GM10248 (cell line): ENCODE measurements at regions not wholly inside any gene's neighbourhood (a gene's known extent, or its start where the extent isn't known, plus 50 kb on each side); places are given as distances from the start of the nearest gene placed in this dataset.

Experiments
- CTCF ChIA-PET: fragments of 300-600 bp; sonication (Branson Sonifier 250); formaldehyde crosslinking; extraction: SDS; loops from one replicate; lab custom pipeline; 2021; ENCODE audit warnings: antibody characterized with exemption; lab: Yijun Ruan, JAX
- POLR2A ChIA-PET: fragments of 350-650 bp; sonication (Branson Sonifier 250); formaldehyde crosslinking; extraction: SDS; loops from one replicate; lab custom pipeline; 2020; ENCODE audit warnings: antibody characterized with exemption; lab: Yijun Ruan, JAX
- DNase-seq: peaks from one replicate; pipeline ENCODE4 v3.0.0; 2012; ENCODE audit errors: extremely low spot score
- CTCF ChIP-seq: IDR thresholded peaks from 2 replicates; pipeline ENCODE4 v1.5.1; 2012; ENCODE audit warnings: mild to moderate bottlenecking, low read depth; ENCODE audit errors: extremely low read depth, missing control alignments, control extremely low read depth

DNA sequence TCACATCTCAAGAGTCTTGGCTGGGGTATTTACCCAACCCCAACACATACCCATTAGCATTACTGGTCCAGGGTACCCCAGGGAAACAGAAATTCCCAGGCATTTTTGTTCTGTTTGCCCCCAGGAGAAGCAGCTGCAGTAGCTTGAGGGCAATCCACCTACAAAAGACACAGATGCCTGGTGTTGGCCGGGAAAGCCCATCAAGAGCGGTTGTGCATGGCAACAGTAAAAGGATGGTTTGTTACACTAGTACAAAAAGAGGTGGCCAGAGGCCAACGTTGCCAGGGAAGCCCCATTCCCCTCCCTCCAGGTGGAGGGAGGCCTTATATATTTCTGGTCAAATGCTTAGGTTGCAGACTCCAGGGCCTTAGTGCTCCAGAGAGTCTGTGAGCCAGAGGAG is 637.8 kb downstream of the BCOR start:
- no peak for TF ChIP-seq CTCF
- ChIA-PET CTCF (no interaction called here), POLR2A (no interaction called here)
- DNase-seq, result no peak

DNA sequence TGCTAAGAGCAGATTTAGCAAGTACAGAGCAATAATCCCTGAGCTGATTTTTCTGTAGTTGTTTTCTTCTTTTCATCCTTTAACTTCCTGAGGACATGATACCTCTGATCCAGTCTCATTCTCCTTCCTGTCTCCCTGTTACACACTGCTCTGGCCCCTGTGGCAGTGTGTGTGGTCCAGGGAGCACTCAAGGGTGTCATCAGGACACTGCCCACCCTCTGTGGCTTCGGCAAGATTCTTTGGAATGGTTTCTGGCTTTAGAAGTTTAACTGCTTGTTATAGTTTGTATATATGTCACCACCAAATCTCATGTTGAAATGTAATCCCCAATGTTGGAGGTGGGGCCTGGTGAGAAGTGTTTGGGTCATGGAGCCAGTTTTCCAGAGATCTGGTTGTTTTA is 637.3 kb downstream of the BCOR start:
- no peak for DNase-seq

DNA sequence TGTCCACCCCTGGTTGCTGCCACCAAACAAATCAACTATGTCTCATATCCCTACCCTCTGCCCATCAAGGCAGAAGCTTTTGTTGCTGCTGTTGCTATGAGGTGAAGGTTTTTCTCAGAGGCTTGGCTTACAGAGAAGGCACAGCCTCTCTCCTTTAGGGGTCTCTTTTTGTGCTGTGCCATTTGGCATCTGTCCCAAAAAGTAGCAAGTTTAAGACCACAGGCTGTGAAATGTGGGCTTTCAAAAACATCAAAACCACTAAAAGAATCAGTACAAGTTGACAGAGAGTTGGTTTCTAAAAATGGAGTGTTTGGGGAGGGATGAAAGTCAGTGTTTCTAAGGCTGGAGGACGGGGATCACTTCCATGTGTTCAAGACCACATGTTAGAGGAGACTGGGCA is 634.9 kb downstream of the BCOR start:
- no peak for TF ChIP-seq CTCF
- ChIA-PET CTCF (no interaction called here), POLR2A (no interaction called here)
- DNase-seq, result no peak

More for the DNA sequence above, 637.3 kb downstream of the BCOR start:
- no peak for TF ChIP-seq CTCF
- ChIA-PET POLR2A (no interaction called here), CTCF (no interaction called here)

DNA sequence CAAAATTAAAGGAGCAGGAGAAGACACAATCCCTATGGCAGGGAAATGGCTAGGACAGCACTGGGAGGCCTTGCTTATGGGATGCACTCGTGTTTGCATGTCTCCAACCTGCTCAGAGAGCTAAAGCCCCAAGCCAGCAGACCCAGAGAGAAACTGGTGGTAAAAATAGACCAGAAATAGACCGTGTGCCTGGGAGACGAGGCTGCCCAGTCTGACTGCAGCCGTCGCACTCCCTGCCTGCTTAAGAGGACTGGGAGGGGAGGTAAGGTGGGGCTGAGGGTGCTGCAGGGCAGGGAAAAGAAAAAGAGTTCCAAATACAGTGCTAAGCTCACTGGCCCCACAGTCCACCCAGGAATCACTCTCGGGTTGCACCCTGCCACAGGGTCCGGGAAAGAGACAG is 633.5 kb downstream of the BCOR start:
- no peak for TF ChIP-seq CTCF
- ChIA-PET CTCF (no interaction called here), POLR2A (no interaction called here)
- DNase-seq, result no peak

- TF ChIP-seq CTCF, result no peak
- CTCF ChIA-PET, result no interaction called here
- no peak for DNase-seq
- POLR2A ChIA-PET, result no interaction called here
Measured at GRCh38 chrX:39465467-39465866, 632.3 kb downstream of the BCOR start.

GRCh38 chrX:39465906-39466305 is 631.9 kb downstream of the BCOR start:
- TF ChIP-seq CTCF, result no peak
- DNase-seq, result no peak
- CTCF ChIA-PET, result interaction anchor here (1.6 kb wide), 1 partner anchor 11 kb away, joined by 4 read pairs; no protein-coding TSS in a partner anchor
- POLR2A ChIA-PET, result no interaction called here

DNA sequence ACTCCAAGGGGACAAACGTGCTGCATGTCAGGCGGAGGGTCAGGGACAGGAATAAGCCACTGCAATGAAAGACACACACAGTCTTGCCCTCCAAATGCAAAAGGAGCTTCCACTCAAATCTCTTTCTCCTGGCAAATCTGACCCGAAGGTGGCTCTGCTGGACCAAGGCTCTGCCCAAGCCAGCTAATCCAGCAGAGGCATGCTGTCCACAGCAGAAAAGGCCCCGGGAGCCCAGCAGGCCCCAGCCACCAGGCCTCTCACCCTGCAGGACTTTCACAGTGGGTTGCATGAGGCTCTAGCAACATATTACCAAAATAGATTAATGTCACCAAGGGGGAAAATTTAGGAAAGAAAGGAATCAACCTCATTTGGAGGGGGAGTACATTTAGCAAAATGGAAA is 628.6 kb downstream of the BCOR start:
- no peak for TF ChIP-seq CTCF
- no peak for DNase-seq
- CTCF ChIA-PET, result no interaction called here
- POLR2A ChIA-PET, result no interaction called here
